H1 (cell line): ENCODE measurements at regions not wholly inside any gene's neighbourhood (a gene's known extent, or its start where the extent isn't known, plus 50 kb on each side); places are given as distances from the start of the nearest gene placed in this dataset.

Experiments used
- CTCF ChIA-PET: fragments of 300-600 bp; sonication (Branson Sonifier 250); formaldehyde crosslinking; loops from one replicate; lab custom pipeline; 2021; ENCODE audit not compliant: partially characterized antibody; lab: Charles Lee
- POLR2A ChIA-PET: fragments of 300-600 bp; sonication (Branson Sonifier 250); formaldehyde crosslinking; loops from one replicate; lab custom pipeline; 2021; ENCODE audit warnings: inconsistent platforms; ENCODE audit not compliant: partially characterized antibody; lab: Charles Lee
- DNase-seq, 2 experiments: peaks; one replicate each; pipeline versions ENCODE4 v3.0.0 to v3.0.0-alpha.2; 2010 to 2022; ENCODE audit warnings: low spot score in 2 of 2, low read depth in 1 of 2, mixed read lengths in 1 of 2
- FAIRE-seq: peaks from 2 replicates; lab custom pipeline; 2011; peaks lifted over from hg19 to GRCh38; lab: Jason Lieb, UNC
- H2AFZ ChIP-seq: 2 replicates; pipeline ENCODE4 v1.8.1; 2012; ENCODE audit warnings: low read length, inconsistent platforms
- H2AK5ac ChIP-seq: 2 replicates; pipeline ENCODE4 v1.6.1; 2013; ENCODE audit warnings: low read depth, low read length
- H2BK120ac ChIP-seq: replicated peaks from 2 replicates; pipeline ENCODE3; 2013; ENCODE audit warnings: low read depth, low read length, inconsistent platforms
- H2BK12ac ChIP-seq: 2 replicates; pipeline ENCODE4 v1.6.1; 2013; ENCODE audit warnings: low read depth, low read length
- H2BK15ac ChIP-seq: 2 replicates; pipeline ENCODE4 v1.6.1; 2013; ENCODE audit warnings: low read length
- H2BK20ac ChIP-seq: 2 replicates; pipeline ENCODE4 v1.6.1; 2013; ENCODE audit warnings: low read length
- H2BK5ac ChIP-seq: 2 replicates; pipeline ENCODE4 v1.6.1; 2013; ENCODE audit warnings: low read depth, low read length
- H3K14ac ChIP-seq: 2 replicates; pipeline ENCODE4 v1.6.1; 2013; ENCODE audit warnings: inconsistent platforms; ENCODE audit not compliant: insufficient read length
- H3K18ac ChIP-seq: 2 replicates; pipeline ENCODE4 v1.6.1; 2013; ENCODE audit warnings: low read length; ENCODE audit errors: extremely low read depth
- H3K23ac ChIP-seq: 2 replicates; pipeline ENCODE4 v1.6.1; 2013; ENCODE audit warnings: inconsistent platforms; ENCODE audit not compliant: insufficient read length
- H3K23me2 ChIP-seq: 2 replicates; pipeline ENCODE4 v1.6.1; 2013; ENCODE audit warnings: low read depth, low read length
- H3K27ac ChIP-seq: 2 replicates; pipeline ENCODE4 v1.6.1; 2011; ENCODE audit warnings: low read depth, low read length, inconsistent platforms
- H3K27me3 ChIP-seq, 4 experiments: replicated peaks in 1 of 4; 1 replicate in 1 of 4; 2 replicates in 3 of 4; pipeline versions ENCODE4 v1.6.1 to v1.8.1; 2011 to 2013; ENCODE audit warnings: low read length in 3 of 4, mild to moderate bottlenecking in 3 of 4, inconsistent platforms in 2 of 4, mixed read lengths in 2 of 4, moderate library complexity in 1 of 4; ENCODE audit not compliant: control insufficient read depth in 3 of 4, insufficient read depth in 3 of 4; ENCODE audit errors: extremely low read depth in 1 of 4
- H3K36me3 ChIP-seq, 4 experiments: 2 replicates each; pipeline versions ENCODE4 v1.6.1 to v1.8.1; 2011 to 2013; ENCODE audit warnings: mild to moderate bottlenecking in 4 of 4, low read length in 3 of 4, moderate library complexity in 2 of 4, control low read depth in 1 of 4, inconsistent platforms in 1 of 4; ENCODE audit not compliant: insufficient read depth in 4 of 4, control insufficient read depth in 2 of 4
- H3K4ac ChIP-seq: replicated peaks from 2 replicates; pipeline ENCODE3; 2013; ENCODE audit warnings: low read length, low read depth, mixed read lengths, inconsistent platforms; ENCODE audit not compliant: insufficient read length
- H3K4me1 ChIP-seq, 4 experiments: replicated peaks in 1 of 4; 1 replicate in 1 of 4; 2 replicates in 3 of 4; pipeline versions ENCODE4 v1.6.1 to v1.8.1; 2011 to 2013; ENCODE audit warnings: low read length in 3 of 4, inconsistent platforms in 2 of 4, mixed read lengths in 1 of 4; ENCODE audit not compliant: insufficient read depth in 4 of 4, control insufficient read depth in 3 of 4
- H3K4me2 ChIP-seq, 2 experiments: 2 replicates each; pipeline versions ENCODE4 v1.6.1 to v1.8.1; 2011 to 2013; ENCODE audit warnings: low read depth in 2 of 2, low read length in 2 of 2, control low read depth in 1 of 2, inconsistent platforms in 1 of 2, mild to moderate bottlenecking in 1 of 2; ENCODE audit not compliant: insufficient read depth in 1 of 2
- H3K4me3 ChIP-seq, 4 experiments: fragments of 200-600, 300-600 bp in 1 of 4; sonication (generic), shearing (Covaris generic), sonication (Bioruptor Twin) in 1 of 4; 2 replicates each; pipeline versions ENCODE4 v1.5.1 to v1.8.1; 2011 to 2016; ENCODE audit warnings: low read length in 4 of 4, low read depth in 3 of 4, control low read depth in 2 of 4, inconsistent platforms in 2 of 4, mild to moderate bottlenecking in 2 of 4, mixed read lengths in 1 of 4, moderate library complexity in 1 of 4; ENCODE audit not compliant: insufficient read depth in 2 of 4; ENCODE audit errors: extremely low read depth in 1 of 4
- H3K56ac ChIP-seq: replicated peaks from 2 replicates; pipeline ENCODE3; 2013; ENCODE audit warnings: low read depth, mild to moderate bottlenecking, mixed read lengths, low read length, inconsistent platforms; ENCODE audit not compliant: insufficient read length
- H3K79me1 ChIP-seq: 2 replicates; pipeline ENCODE4 v1.6.1; 2013; ENCODE audit warnings: low read depth, low read length, control low read depth
- H3K79me2 ChIP-seq, 2 experiments: 2 replicates each; pipeline versions ENCODE4 v1.6.1 to v1.8.1; 2012 to 2013; ENCODE audit warnings: low read length in 2 of 2, mild to moderate bottlenecking in 2 of 2, inconsistent platforms in 1 of 2; ENCODE audit not compliant: insufficient read depth in 2 of 2, control insufficient read depth in 1 of 2
- H3K9ac ChIP-seq, 4 experiments: replicated peaks in 1 of 4; 1 replicate in 1 of 4; 2 replicates in 3 of 4; pipeline versions ENCODE4 v1.6.1 to v1.8.1; 2011 to 2013; ENCODE audit warnings: low read depth in 3 of 4, low read length in 3 of 4, control low read depth in 2 of 4, mild to moderate bottlenecking in 2 of 4, moderate library complexity in 2 of 4, inconsistent platforms in 1 of 4; ENCODE audit errors: extremely low read depth in 1 of 4
- H3K9me3 ChIP-seq, 2 experiments: 2 replicates each; pipeline versions ENCODE4 v1.6.1 to v1.8.1; 2012 to 2013; ENCODE audit warnings: mild to moderate bottlenecking in 2 of 2, moderate library complexity in 2 of 2, control low read depth in 1 of 2, inconsistent platforms in 1 of 2, low read depth in 1 of 2, low read length in 1 of 2, mixed read lengths in 1 of 2; ENCODE audit not compliant: insufficient read depth in 2 of 2
- H4K20me1 ChIP-seq, 2 experiments: replicated peaks in 1 of 2; 2 replicates each; pipeline versions ENCODE3 to v1.8.1; 2011 to 2013; ENCODE audit warnings: inconsistent platforms in 2 of 2, low read length in 2 of 2, mild to moderate bottlenecking in 1 of 2; ENCODE audit not compliant: insufficient read depth in 2 of 2, control insufficient read depth in 1 of 2
- H4K5ac ChIP-seq: 2 replicates; pipeline ENCODE4 v1.6.1; 2013; ENCODE audit warnings: low read length, low read depth, mixed read lengths, inconsistent platforms; ENCODE audit not compliant: insufficient read length
- H4K8ac ChIP-seq: 2 replicates; pipeline ENCODE4 v1.8.0; 2013; ENCODE audit warnings: mild to moderate bottlenecking, moderate library complexity, low read length, inconsistent platforms; ENCODE audit not compliant: insufficient read depth; ENCODE audit errors: extremely low read depth
- H4K91ac ChIP-seq: replicated peaks from 2 replicates; pipeline ENCODE3; 2013; ENCODE audit warnings: low read length, mixed read lengths, inconsistent platforms; ENCODE audit not compliant: insufficient read length
- ATF2 ChIP-seq: IDR thresholded peaks from 2 replicates; pipeline ENCODE4 v1.6.1; 2012; ENCODE audit warnings: low read length, inconsistent platforms
- BACH1 ChIP-seq: IDR thresholded peaks from 2 replicates; pipeline ENCODE4 v1.6.1; 2012; ENCODE audit warnings: low read length, improper control_type of control experiment
- CBX8 ChIP-seq: fragments of 300-800, 300-1000 bp; sonication (generic); IDR thresholded peaks from 2 replicates; pipeline ENCODE4 v1.7.1; 2016; ENCODE audit warnings: low read depth, low read length, borderline replicate concordance
- E2F6 ChIP-seq: IDR thresholded peaks from 2 replicates; pipeline ENCODE4 v1.6.1; 2012; ENCODE audit warnings: inconsistent platforms
- NANOG ChIP-seq: IDR thresholded peaks from 2 replicates; pipeline ENCODE4 v1.6.1; 2011; ENCODE audit warnings: low read length, low read depth, mild to moderate bottlenecking, inconsistent platforms; ENCODE audit not compliant: insufficient read depth, poor library complexity, severe bottlenecking
- NRF1 ChIP-seq: IDR thresholded peaks from 2 replicates; pipeline ENCODE4 v1.6.1; 2011; ENCODE audit warnings: mild to moderate bottlenecking, low read depth, low read length, improper control_type of control experiment
- POLR2AphosphoS5 ChIP-seq: IDR thresholded peaks from 2 replicates; pipeline ENCODE4 v1.6.1; 2011; ENCODE audit warnings: low read depth, low read length
- SIX5 ChIP-seq: IDR thresholded peaks from 2 replicates; pipeline ENCODE4 v1.6.1; 2011; ENCODE audit warnings: mild to moderate bottlenecking, low read depth, low read length
- SP2 ChIP-seq: IDR thresholded peaks from 2 replicates; pipeline ENCODE4 v1.6.1; 2012; ENCODE audit warnings: mild to moderate bottlenecking, low read length, inconsistent platforms
- SP4 ChIP-seq: IDR thresholded peaks from 2 replicates; pipeline ENCODE4 v1.6.1; 2012; ENCODE audit warnings: low read length, inconsistent platforms
- TBP ChIP-seq: IDR thresholded peaks from 2 replicates; pipeline ENCODE4 v1.6.1; 2011; ENCODE audit warnings: low read depth, low read length, improper control_type of control experiment
- WGBS, 2 experiments: shearing (Covaris generic) in 1 of 2; methylation state at CpG; one replicate each; pipeline versions ENCODE4 v1.1.6 to v1.1.7; 2013 to 2015; ENCODE audit warnings: low lambda C conversion rate in 2 of 2, mixed read lengths in 2 of 2, inconsistent platforms in 1 of 2, low coverage in 1 of 2, missing lambda C conversion rate in 1 of 2; ENCODE audit not compliant: insufficient replicate concordance in 2 of 2, insufficient coverage in 1 of 2, insufficient read length in 1 of 2; ENCODE audit errors: extremely low coverage in 1 of 2, missing lambda C conversion rate in 1 of 2; 5-methylcytosine and 5-hydroxymethylcytosine counted together
- TF ChIP-seq, protein P1 (sequence below): IDR thresholded peaks from 2 replicates; pipeline ENCODE4 v1.6.1; 2011; ENCODE audit warnings: low read length, improper control_type of control experiment

- POLR2A ChIA-PET, result no interaction called here
- Histone ChIP-seq H2BK120ac (no peak overlapping the region), H2BK15ac (no peak overlapping the region), H2BK12ac (0 out of 2 replicates have a peak overlapping the region, but pooled peaks have one; percentile 76), H4K8ac (no peak overlapping the region), H3K36me3 (no peaks in the 10 kb centered on the region), H2AFZ (no peak overlapping the region), H2BK5ac (no peak overlapping the region), H3K23ac (no peak overlapping the region), H2AK5ac (no peak overlapping the region), H3K4me3 (no peak overlapping the region), H3K4ac (no peak overlapping the region), H3K23me2 (no peaks in the 10 kb centered on the region), H3K9ac (no peak overlapping the region), H4K20me1 (no peaks in the 10 kb centered on the region), H3K9me3 (peaks cover 0 to 8% of the 10 kb centered on the region in 2 experiments; a peak in 1 of 4 replicates), H3K79me2 (no peaks in the 10 kb centered on the region), H3K18ac (no peak overlapping the region), H3K4me1 (no peaks in the 10 kb centered on the region; a peak in 1 of 7 replicates), H3K4me2 (no peak overlapping the region), H3K56ac (no peak overlapping the region), H4K91ac (no peak overlapping the region), H4K5ac (no peak overlapping the region), H3K14ac (no peak overlapping the region), H3K79me1 (no peaks in the 10 kb centered on the region), H3K27ac (no peak overlapping the region), H2BK20ac (no peak overlapping the region), H3K27me3 (no peaks in the 10 kb centered on the region)
- CTCF ChIA-PET, result interaction anchor here (0.6 to 1.8 kb wide), 4 partner anchors 14 to 146 kb away, joined by 3 to 5 read pairs (median 3); no protein-coding TSS in a partner anchor
- FAIRE-seq, result no peak
- no peak for DNase-seq
- 92% methylated on average over 4 of the region's 4 CpGs; no CpG with 5 or more reads in 1 of the 2 experiments for WGBS, 2 experiments
- TF ChIP-seq SIX5 (no peak), NANOG (no peak), SP2 (no peak), NRF1 (no peak), TBP (no peak), POLR2AphosphoS5 (no peak), ATF2 (no peak), SP4 (no peak), E2F6 (no peak), BACH1 (no peak), CBX8 (no peak)
- TF ChIP-seq, protein P1, sequence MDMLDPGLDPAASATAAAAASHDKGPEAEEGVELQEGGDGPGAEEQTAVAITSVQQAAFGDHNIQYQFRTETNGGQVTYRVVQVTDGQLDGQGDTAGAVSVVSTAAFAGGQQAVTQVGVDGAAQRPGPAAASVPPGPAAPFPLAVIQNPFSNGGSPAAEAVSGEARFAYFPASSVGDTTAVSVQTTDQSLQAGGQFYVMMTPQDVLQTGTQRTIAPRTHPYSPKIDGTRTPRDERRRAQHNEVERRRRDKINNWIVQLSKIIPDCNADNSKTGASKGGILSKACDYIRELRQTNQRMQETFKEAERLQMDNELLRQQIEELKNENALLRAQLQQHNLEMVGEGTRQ, result no peak
Observed at GRCh38 chr4:189092581-189092980, 848.1 kb upstream of the FRG1 start.
